Activated T-helper 2 cell treated with anti-CD3 and anti-CD28 coated beads, Interferon-gamma antibody, Interleukin-2, Interleukin-4, amounts not matched to agents 10 μg/mL and 5 μg/mL and 100 μg/mL, durations not matched to agents 14 hours and 24 hours and 36 hours (primary cell): ENCODE measurements at regions not wholly inside any gene's neighbourhood (a gene's known extent, or its start where the extent isn't known, plus 50 kb on each side); places are given as distances from the start of the nearest gene placed in this dataset.
"Not testable (repeated sequence)": the region's sequence is repeated elsewhere in the genome, so short reads cannot be mapped to it uniquely, and the experiment has no call there.

Experiments
- DNase-seq: peaks from one replicate; pipeline ENCODE4 v3.0.0; 2021; ENCODE audit warnings: low spot score
- H3K27ac Mint-ChIP-seq: one replicate; pipeline ENCODE4 v1.8.0; 2021; ENCODE audit warnings: mixed read lengths
- H3K27me3 Mint-ChIP-seq: one replicate; pipeline ENCODE4 v1.8.0; 2021; ENCODE audit warnings: low read depth, mixed read lengths
- H3K36me3 Mint-ChIP-seq: one replicate; pipeline ENCODE4 v1.8.0; 2021; ENCODE audit warnings: low read depth, mixed read lengths
- H3K4me1 Mint-ChIP-seq: one replicate; pipeline ENCODE4 v1.8.0; 2021; ENCODE audit warnings: low read depth, mixed read lengths
- H3K4me3 Mint-ChIP-seq: one replicate; pipeline ENCODE4 v1.8.0; 2021; ENCODE audit warnings: low read depth, mild to moderate bottlenecking, moderate library complexity, mixed read lengths
- H3K9me3 Mint-ChIP-seq: one replicate; pipeline ENCODE4 v1.8.0; 2021; ENCODE audit warnings: mixed read lengths
- intact Hi-C: fragments of 100-400 bp; cut with micrococcal nuclease; formaldehyde crosslinking; loops from one replicate; pipeline ENCODE4 v1.15.1; 2023

DNA sequence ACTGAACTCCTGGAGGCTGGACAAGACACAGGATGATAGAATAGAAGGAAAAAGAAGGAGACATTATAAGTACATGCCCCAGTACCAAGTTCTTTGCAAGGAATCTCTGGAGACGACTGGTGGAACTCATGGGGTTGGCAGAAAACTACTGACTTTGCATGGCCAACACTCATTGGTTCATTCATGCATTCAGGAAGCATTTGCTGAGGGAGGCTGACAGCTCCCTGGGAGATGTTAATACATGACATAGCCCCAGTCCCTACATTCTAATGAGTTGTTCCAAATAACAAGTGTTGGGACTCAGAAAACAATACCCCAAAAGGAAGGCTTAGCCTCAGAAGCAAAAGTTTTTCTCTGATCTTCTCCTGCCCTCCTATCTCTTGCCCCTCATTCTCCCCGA is 172.8 kb upstream of the IRF2BP2 start:
- no peak for DNase-seq
- no peak overlapping the region for H3K27ac Mint-ChIP-seq
- intact Hi-C loops = no loop called here
- no peaks in the 10 kb centered on the region for H3K27me3 Mint-ChIP-seq
- H3K4me1 Mint-ChIP-seq = no peaks in the 10 kb centered on the region
- H3K4me3 Mint-ChIP-seq = no peak overlapping the region
- H3K36me3 Mint-ChIP-seq = no peaks in the 10 kb centered on the region
- no peaks in the 10 kb centered on the region for H3K9me3 Mint-ChIP-seq

DNA sequence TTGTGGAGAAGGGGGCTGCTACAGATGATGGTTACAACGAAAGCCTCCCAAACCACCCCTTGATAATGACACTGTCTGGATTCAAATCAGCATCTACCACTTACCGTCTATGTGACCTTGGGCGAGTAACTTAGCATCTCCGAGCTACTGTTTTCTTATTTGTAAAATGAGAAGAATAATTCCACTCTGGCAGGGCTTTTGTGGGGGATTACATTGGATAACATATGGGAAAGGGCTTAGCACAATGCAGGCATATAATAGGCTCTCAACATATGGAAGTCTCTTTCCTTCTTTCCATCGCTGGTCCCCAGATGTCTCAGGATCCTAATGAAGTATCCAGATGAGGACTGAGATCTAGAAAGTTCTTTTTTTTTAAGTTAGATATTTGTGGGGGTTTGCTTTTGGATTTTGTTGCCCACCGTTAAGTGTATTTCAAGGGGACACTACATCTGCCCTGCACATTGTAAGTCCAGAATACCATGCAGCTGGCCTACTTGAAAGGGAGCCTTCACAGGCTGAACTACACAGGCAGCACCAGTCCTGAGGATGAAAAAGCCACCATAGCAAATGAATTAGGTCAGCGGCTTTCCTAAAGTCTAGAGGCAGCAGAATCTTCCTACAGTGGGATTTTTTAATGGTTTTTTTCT is 172.2 kb upstream of the IRF2BP2 start:
- no peak for DNase-seq
- H3K4me1 Mint-ChIP-seq = no peaks in the 10 kb centered on the region
- no peaks in the 10 kb centered on the region for H3K36me3 Mint-ChIP-seq
- no peak overlapping the region for H3K27ac Mint-ChIP-seq
- no peak overlapping the region for H3K4me3 Mint-ChIP-seq
- intact Hi-C loops = no loop called here
- no peaks in the 10 kb centered on the region for H3K9me3 Mint-ChIP-seq
- H3K27me3 Mint-ChIP-seq = no peaks in the 10 kb centered on the region

- no peaks in the 10 kb centered on the region for H3K27me3 Mint-ChIP-seq
- no peaks in the 10 kb centered on the region for H3K4me1 Mint-ChIP-seq
- H3K4me3 Mint-ChIP-seq = no peak overlapping the region
- H3K9me3 Mint-ChIP-seq = no peaks in the 10 kb centered on the region
- H3K36me3 Mint-ChIP-seq = no peaks in the 10 kb centered on the region
- H3K27ac Mint-ChIP-seq = no peak overlapping the region
- intact Hi-C loops = no loop called here
- no peak for DNase-seq
Measured at GRCh38 chr1:234781241-234782065, 171.5 kb upstream of the IRF2BP2 start.

GRCh38 chr1:234780531-234781162 is 170.7 kb upstream of the IRF2BP2 start:
- intact Hi-C loops = no loop called here
- Mint-ChIP-seq H3K36me3 (no peaks in the 10 kb centered on the region), H3K9me3 (no peaks in the 10 kb centered on the region), H3K4me1 (no peaks in the 10 kb centered on the region), H3K27me3 (no peaks in the 10 kb centered on the region), H3K27ac (no peak overlapping the region), H3K4me3 (no peak overlapping the region)
- no peak for DNase-seq

DNA sequence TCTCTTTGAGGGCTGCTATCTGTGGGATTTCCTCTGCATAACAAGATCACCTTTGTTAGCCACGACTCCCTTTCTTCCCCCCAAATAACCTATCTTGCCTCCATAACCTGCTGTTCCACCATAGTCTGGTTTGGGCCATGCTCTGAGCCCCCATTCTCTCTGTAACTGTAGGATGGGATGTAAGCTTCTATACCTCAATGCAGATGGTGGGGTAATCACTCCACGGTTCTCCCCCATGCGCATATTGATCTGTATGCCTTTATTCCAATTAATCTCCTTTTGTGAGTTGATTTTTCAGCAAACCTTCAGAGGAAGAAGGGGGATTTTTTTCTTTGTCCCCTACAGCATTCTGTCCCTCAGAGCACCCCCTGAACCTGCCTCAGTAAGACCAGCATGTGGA is 170.1 kb upstream of the IRF2BP2 start:
- H3K9me3 Mint-ChIP-seq = no peaks in the 10 kb centered on the region
- H3K4me3 Mint-ChIP-seq = no peak overlapping the region
- no peaks in the 10 kb centered on the region for H3K4me1 Mint-ChIP-seq
- H3K36me3 Mint-ChIP-seq = peaks cover 4% of the 10 kb centered on the region
- H3K27me3 Mint-ChIP-seq = no peaks in the 10 kb centered on the region
- no peak overlapping the region for H3K27ac Mint-ChIP-seq
- intact Hi-C loops = no loop called here
- DNase-seq = no peak

GRCh38 chr1:234779600-234779999 is 169.6 kb upstream of the IRF2BP2 start:
- H3K4me1 Mint-ChIP-seq, H3K36me3 Mint-ChIP-seq, H3K4me3 Mint-ChIP-seq, DNase-seq, intact Hi-C loops, H3K27me3 Mint-ChIP-seq, H3K27ac Mint-ChIP-seq, H3K9me3 Mint-ChIP-seq: not testable (repeated sequence)

- no peak for DNase-seq
- Mint-ChIP-seq H3K9me3 (no peaks in the 10 kb centered on the region), H3K27ac (no peak overlapping the region), H3K27me3 (no peaks in the 10 kb centered on the region), H3K36me3 (peaks cover 12% of the 10 kb centered on the region), H3K4me1 (peaks cover 5% of the 10 kb centered on the region), H3K4me3 (no peak overlapping the region)
- intact Hi-C loops = no loop called here
Measured at GRCh38 chr1:234779160-234779538, 169.2 kb upstream of the IRF2BP2 start.

- H3K9me3 Mint-ChIP-seq = no peaks in the 10 kb centered on the region
- H3K4me1 Mint-ChIP-seq = peaks cover 7% of the 10 kb centered on the region
- peaks cover 15% of the 10 kb centered on the region for H3K36me3 Mint-ChIP-seq
- H3K4me3 Mint-ChIP-seq = no peak overlapping the region
- H3K27me3 Mint-ChIP-seq = no peaks in the 10 kb centered on the region
- no peak for DNase-seq
- intact Hi-C loops = no loop called here
- H3K27ac Mint-ChIP-seq = no peak overlapping the region
Measured at GRCh38 chr1:234778221-234779159, 168.5 kb upstream of the IRF2BP2 start.

DNA sequence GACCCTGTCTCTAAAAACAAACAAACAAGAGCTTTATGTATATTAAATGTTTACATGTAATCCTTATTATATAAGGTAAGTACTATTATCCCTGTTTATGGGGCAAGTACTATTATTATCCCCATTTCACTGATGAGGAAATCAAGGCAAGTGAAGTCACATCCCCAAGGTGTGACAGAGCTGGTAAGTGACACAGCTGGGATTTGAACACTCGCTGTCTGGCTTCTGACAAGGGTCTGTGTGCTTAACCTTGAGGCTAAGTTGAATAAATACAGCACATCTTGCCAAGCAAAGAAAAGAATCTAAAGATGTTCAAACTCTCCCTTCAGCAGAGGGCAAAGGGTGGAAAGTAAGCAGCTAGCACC is 167.9 kb upstream of the IRF2BP2 start:
- H3K9me3 Mint-ChIP-seq = peaks cover 3% of the 10 kb centered on the region
- no peak for DNase-seq
- H3K4me1 Mint-ChIP-seq = peaks cover 9% of the 10 kb centered on the region
- H3K4me3 Mint-ChIP-seq = no peak overlapping the region
- no peak overlapping the region for H3K27ac Mint-ChIP-seq
- peaks cover 18% of the 10 kb centered on the region for H3K36me3 Mint-ChIP-seq
- intact Hi-C loops = no loop called here
- H3K27me3 Mint-ChIP-seq = no peaks in the 10 kb centered on the region

- peaks cover 4% of the 10 kb centered on the region for H3K9me3 Mint-ChIP-seq
- no peak for DNase-seq
- H3K27me3 Mint-ChIP-seq = no peaks in the 10 kb centered on the region
- no peak overlapping the region for H3K4me3 Mint-ChIP-seq
- intact Hi-C loops = no loop called here
- no peak overlapping the region for H3K27ac Mint-ChIP-seq
- peaks cover 16% of the 10 kb centered on the region for H3K4me1 Mint-ChIP-seq
- H3K36me3 Mint-ChIP-seq = peaks cover 19% of the 10 kb centered on the region
Measured at GRCh38 chr1:234776876-234777855, 167.2 kb upstream of the IRF2BP2 start.

DNA sequence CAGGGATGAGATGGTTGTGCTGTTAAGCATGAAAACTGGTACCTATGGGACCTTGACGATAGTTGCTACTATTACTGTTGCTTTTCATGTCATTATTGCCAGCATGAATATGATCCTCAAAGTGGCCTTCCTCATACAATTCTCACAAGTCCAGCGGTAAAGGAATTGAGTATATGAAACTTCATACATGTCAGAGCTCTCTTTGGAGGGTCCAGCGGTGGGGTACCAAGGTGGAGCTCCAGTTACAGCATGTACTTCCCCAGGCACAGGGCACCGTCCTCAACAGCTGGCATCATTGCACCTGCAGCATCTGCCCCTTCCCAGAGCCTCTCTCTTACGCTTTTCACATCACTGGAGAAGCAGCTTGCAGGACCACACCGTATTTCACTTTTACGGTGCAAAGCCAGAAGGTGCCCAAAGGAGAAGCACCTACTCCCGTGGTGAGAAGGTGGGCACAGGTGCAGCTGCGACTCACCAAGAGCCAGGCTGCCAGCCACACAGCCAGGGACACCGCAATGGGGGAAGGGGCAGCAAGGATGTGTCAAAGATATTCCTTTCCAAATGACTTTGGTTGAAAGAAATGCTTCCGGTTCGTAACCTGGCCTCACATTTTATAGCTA is 166.4 kb upstream of the IRF2BP2 start:
- H3K4me1 Mint-ChIP-seq = peaks cover 23% of the 10 kb centered on the region
- intact Hi-C loops = no loop called here
- DNase-seq = no peak
- H3K27ac Mint-ChIP-seq = no peak overlapping the region
- no peaks in the 10 kb centered on the region for H3K27me3 Mint-ChIP-seq
- peaks cover 4% of the 10 kb centered on the region for H3K9me3 Mint-ChIP-seq
- H3K36me3 Mint-ChIP-seq = peaks cover 19% of the 10 kb centered on the region
- H3K4me3 Mint-ChIP-seq = no peak overlapping the region
